22Rv1 (cell line): ENCODE measurements at regions not wholly inside any gene's neighbourhood (a gene's known extent, or its start where the extent isn't known, plus 50 kb on each side); places are given as distances from the start of the nearest gene placed in this dataset.
"Not testable (repeated sequence)": the region's sequence is repeated elsewhere in the genome, so short reads cannot be mapped to it uniquely, and the experiment has no call there.

ENCODE experiments used
- H3K27ac ChIP-seq: fragments of 450-650 bp; 2 replicates; pipeline ENCODE4 v1.5.1; 2017
- ZFX ChIP-seq: fragments of 450-650 bp; IDR thresholded peaks from 2 replicates; pipeline ENCODE4 v1.6.1; 2017; ENCODE audit warnings: antibody characterized with exemption, borderline replicate concordance
- TF ChIP-seq, protein P1 (sequence below): fragments of 450-650 bp; IDR thresholded peaks from 2 replicates; pipeline ENCODE4 v1.5.1; 2017; ENCODE audit warnings: mild to moderate bottlenecking

DNA sequence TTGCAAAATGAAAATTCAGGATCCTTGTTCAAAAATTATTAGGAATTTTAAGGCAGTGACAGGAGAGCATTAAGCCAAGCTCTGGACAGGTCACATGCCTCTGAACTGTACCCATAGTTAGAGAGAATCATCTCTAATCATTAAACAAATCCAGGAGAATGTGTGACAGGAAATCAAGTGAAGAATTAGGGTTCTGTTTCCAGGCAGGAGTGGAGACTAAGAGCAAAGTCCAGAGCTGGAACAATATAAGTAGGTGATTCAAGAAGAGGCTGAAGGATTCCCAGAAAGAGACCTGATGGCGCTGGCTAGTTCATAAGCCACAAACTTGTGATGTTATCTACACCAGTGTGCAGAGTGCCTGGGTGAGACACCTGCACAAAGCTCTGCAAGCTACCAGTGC, 104.6 kb upstream of the PRKG2 start:
- no peak overlapping the region for H3K27ac ChIP-seq
- TF ChIP-seq, protein P1, sequence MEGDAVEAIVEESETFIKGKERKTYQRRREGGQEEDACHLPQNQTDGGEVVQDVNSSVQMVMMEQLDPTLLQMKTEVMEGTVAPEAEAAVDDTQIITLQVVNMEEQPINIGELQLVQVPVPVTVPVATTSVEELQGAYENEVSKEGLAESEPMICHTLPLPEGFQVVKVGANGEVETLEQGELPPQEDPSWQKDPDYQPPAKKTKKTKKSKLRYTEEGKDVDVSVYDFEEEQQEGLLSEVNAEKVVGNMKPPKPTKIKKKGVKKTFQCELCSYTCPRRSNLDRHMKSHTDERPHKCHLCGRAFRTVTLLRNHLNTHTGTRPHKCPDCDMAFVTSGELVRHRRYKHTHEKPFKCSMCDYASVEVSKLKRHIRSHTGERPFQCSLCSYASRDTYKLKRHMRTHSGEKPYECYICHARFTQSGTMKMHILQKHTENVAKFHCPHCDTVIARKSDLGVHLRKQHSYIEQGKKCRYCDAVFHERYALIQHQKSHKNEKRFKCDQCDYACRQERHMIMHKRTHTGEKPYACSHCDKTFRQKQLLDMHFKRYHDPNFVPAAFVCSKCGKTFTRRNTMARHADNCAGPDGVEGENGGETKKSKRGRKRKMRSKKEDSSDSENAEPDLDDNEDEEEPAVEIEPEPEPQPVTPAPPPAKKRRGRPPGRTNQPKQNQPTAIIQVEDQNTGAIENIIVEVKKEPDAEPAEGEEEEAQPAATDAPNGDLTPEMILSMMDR = no peak
- no peak for TF ChIP-seq ZFX

DNA sequence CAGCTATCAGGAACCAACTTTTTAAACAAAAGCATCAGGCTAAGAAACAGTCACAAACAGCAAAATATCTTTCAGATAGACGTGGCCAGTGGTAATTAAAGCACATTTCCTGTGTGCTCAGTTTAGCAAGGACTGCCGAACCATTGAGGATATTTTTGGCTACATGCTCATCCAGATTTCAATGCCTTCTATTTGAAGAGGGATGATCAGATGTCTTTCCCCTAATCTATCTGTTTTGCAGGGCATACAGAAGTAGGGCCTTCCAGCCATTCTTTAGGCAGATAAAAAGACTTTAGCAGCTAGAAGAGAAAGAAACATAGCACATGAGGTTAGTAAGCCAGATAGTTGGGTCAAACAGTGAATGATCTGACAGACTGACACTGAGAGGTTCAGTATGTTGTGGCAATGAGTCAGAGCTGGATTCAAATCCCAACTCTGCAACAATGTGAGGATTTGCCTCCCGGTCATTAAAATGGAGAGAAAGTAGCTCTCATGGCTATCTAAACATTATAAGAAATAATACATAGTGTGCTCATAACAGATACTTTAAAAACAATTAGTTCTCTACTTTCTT, 100.0 kb upstream of the PRKG2 start:
- TF ChIP-seq, protein P1 = no peak
- TF ChIP-seq ZFX = no peak
- H3K27ac ChIP-seq = no peak overlapping the region

DNA sequence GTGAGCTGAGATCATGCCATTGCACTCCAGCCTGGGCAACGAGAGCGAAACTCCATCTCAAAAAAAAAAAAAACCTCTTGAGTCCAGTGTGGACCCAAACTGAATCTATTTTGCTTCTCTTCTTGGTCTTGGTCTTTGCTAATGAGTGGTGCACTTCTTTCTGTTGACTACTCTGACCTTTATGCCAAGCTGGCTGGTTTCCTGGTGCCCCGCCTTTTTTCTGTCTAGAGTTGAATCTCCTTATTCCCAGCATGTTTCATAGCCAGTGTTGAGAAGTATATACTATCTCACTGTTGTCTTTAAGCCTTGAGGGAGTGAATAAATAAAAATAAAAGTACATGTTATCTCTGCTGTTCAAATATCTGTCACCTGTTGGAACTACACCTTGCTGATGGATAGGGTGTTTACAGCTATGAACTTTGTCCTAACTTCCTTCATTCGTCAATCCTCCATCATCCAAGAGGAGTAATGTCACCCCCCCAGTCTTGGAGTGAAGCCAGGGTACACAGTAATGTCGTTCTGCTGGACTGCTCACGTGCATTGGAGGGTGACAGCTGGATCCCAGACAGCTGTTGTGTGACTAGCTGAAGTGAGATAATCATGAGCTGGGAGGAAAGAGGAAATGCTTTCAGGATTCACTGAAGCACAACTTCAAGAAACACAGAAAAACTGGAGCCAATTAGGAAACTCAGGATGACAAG, 99.3 kb upstream of the PRKG2 start:
- H3K27ac ChIP-seq = no peak overlapping the region
- TF ChIP-seq, protein P1 = no peak
- TF ChIP-seq ZFX = no peak

DNA sequence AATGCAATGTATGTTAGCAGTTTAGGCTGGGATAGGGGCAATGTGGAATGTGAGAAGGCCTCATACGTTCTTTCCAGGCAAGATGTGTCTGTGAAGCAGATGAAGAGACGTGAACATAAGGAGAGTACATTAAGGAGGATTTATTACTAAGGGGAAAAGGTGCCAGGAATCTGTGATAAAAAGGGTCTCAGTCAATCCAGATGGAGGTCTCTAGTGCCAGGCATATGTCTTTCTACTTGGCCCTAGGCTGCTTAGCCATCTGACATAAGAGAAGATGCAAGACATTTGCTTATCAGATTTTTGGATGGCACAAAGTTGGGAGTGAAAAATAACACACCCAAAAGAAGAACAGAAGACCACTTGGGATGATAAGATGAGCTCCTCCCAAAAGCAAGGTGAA, 93.0 kb upstream of the PRKG2 start:
- TF ChIP-seq, protein P1 = no peak
- TF ChIP-seq ZFX = no peak
- no peak overlapping the region for H3K27ac ChIP-seq

DNA sequence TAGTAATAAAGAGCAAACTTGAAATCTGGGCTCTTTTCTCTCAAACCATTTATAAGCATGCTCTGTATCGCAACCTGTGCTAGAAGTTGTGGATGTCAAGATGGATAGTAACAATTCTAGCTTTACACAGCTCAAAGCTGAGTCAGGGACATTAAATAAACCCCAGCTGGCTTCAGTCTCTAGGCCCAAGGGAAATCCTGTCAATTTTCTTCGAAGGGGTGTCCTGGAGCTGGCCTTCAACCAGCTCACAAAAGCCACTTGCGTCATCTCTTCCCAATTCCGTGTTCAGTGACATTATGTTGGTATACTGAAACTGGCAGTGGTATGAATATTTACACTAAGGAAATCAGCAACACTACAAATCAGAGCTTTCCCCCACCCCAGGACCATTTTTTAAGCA, 89.8 kb upstream of the PRKG2 start:
- TF ChIP-seq, protein P1 = no peak
- no peak for TF ChIP-seq ZFX

DNA sequence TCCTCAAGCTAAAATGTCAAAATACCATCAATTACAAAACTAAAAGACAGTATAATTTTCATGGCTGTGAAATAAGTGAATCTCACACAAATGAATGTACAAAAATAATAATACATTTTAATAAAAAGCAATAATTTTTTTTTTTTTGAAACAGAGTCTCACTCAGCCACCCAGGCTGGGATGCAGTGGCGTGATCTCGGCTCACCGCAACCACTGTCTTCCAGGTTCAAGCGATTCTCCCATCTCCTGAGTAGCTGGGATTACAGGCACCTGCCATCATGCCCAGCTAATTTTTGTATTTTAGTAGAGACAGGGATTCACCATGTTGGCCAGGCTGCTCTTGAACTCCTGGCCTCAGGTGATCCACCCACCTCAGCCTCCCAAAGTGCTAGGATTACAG, 85.3 kb upstream of the PRKG2 start:
- H3K27ac ChIP-seq = not testable (repeated sequence)

More for the DNA sequence above, 89.8 kb upstream of the PRKG2 start:
- no peak overlapping the region for H3K27ac ChIP-seq

DNA sequence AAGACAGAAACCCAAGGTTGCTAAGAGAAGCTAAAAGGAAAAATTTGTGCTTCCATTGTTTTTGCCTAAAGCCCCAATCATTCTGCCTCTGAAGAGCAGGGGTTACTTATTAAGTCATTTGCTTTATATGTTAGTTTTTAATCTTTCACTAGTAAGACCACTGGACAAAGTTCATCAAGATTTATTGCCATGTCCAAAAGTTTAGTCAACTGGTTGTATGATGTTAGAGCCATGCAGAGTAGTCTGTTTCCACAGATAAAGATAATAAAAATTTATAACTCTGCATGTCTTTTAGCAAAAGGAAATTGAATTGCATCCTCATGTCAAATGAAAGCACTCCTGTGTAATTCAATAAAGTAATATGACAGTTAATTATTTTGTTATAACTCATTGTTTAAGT, 75.8 kb upstream of the PRKG2 start:
- no peak overlapping the region for H3K27ac ChIP-seq
- no peak for TF ChIP-seq ZFX
- TF ChIP-seq, protein P1 = no peak
